CD14-positive monocyte (primary cell): ENCODE measurements at regions not wholly inside any gene's neighbourhood (a gene's known extent, or its start where the extent isn't known, plus 50 kb on each side); places are given as distances from the start of the nearest gene placed in this dataset.

Source experiments
- DNase-seq, 3 donors: peaks; one replicate each; pipeline ENCODE4 v3.0.0-alpha.2; 2011 to 2022
- H2AFZ ChIP-seq: 2 replicates; pipeline ENCODE4 v1.6.0; 2012; ENCODE audit warnings: mild to moderate bottlenecking, low read depth, low read length, inconsistent platforms; ENCODE audit not compliant: insufficient read depth, poor library complexity, severe bottlenecking
- H3K27ac ChIP-seq, 2 donors: 1 replicate in 1 of 2; 2 replicates in 1 of 2; pipeline ENCODE4 v1.5.1; 2012 to 2013; ENCODE audit warnings: low read length in 2 of 2, control low read depth in 1 of 2, inconsistent platforms in 1 of 2, low read depth in 1 of 2, mild to moderate bottlenecking in 1 of 2
- H3K27me3 ChIP-seq, 2 donors: one replicate each; pipeline versions ENCODE4 v1.6.0 to v1.6.1; 2011 to 2013; ENCODE audit warnings: low read length in 2 of 2; ENCODE audit not compliant: control insufficient read depth in 2 of 2, insufficient read depth in 2 of 2
- H3K36me3 ChIP-seq, 2 donors: replicated peaks in 1 of 2; 1 replicate in 1 of 2; 2 replicates in 1 of 2; pipeline versions ENCODE4 v1.5.1 to v1.6.1; 2012 to 2013; ENCODE audit warnings: low read length in 2 of 2, control low read depth in 1 of 2, inconsistent platforms in 1 of 2, mild to moderate bottlenecking in 1 of 2; ENCODE audit not compliant: insufficient read depth in 2 of 2, control insufficient read depth in 1 of 2
- H3K4me1 ChIP-seq, 2 donors: 1 replicate in 1 of 2; 2 replicates in 1 of 2; pipeline versions ENCODE4 v1.5.1 to v1.6.1; 2012 to 2013; ENCODE audit warnings: low read length in 2 of 2, control low read depth in 1 of 2, inconsistent platforms in 1 of 2, mild to moderate bottlenecking in 1 of 2, moderate library complexity in 1 of 2; ENCODE audit not compliant: insufficient read depth in 2 of 2, control insufficient read depth in 1 of 2
- H3K4me2 ChIP-seq: replicated peaks from 2 replicates; pipeline ENCODE3; 2012; ENCODE audit warnings: low read length, moderate library complexity, mild to moderate bottlenecking; ENCODE audit not compliant: poor library complexity, severe bottlenecking; ENCODE audit errors: extremely low read depth
- H3K4me3 ChIP-seq, 3 experiments: fragments of 200-600 bp in 1 of 3; sonication (generic) in 1 of 3; replicated peaks in 1 of 3; 1 replicate in 2 of 3; 2 replicates in 1 of 3; pipeline ENCODE4 v1.5.1; 2011 to 2013; ENCODE audit warnings: low read length in 3 of 3, mild to moderate bottlenecking in 3 of 3, control low read depth in 2 of 3, low read depth in 2 of 3, inconsistent platforms in 1 of 3, moderate library complexity in 1 of 3
- H3K79me2 ChIP-seq: 2 replicates; pipeline ENCODE4 v1.6.0; 2012; ENCODE audit warnings: mild to moderate bottlenecking, control low read depth, inconsistent platforms, low read length, moderate library complexity; ENCODE audit not compliant: insufficient read depth
- H3K9ac ChIP-seq: 2 replicates; pipeline ENCODE4 v1.6.0; 2017; ENCODE audit warnings: low read length, mild to moderate bottlenecking; ENCODE audit not compliant: insufficient read depth, poor library complexity, severe bottlenecking
- H3K9me3 ChIP-seq, 2 donors: replicated peaks in 1 of 2; 1 replicate in 1 of 2; 2 replicates in 1 of 2; pipeline versions ENCODE4 v1.5.1 to v1.6.1; 2012 to 2013; ENCODE audit warnings: low read length in 2 of 2, control low read depth in 1 of 2; ENCODE audit not compliant: control insufficient read depth in 1 of 2, insufficient read depth in 1 of 2
- H4K20me1 ChIP-seq: 2 replicates; pipeline ENCODE4 v1.6.0; 2012; ENCODE audit warnings: mild to moderate bottlenecking, low read length, control low read depth, moderate library complexity; ENCODE audit not compliant: insufficient read depth
- H3K27ac Mint-ChIP-seq, 7 donors: one replicate each; pipeline ENCODE4 v1.8.0; 2020; ENCODE audit warnings: mild to moderate bottlenecking in 7 of 7, mixed read lengths in 7 of 7, moderate library complexity in 6 of 7, inconsistent platforms in 2 of 7
- H3K27me3 Mint-ChIP-seq, 3 donors: one replicate each; pipeline ENCODE4 v1.8.0; 2021 to 2022; ENCODE audit warnings: low read depth in 3 of 3, mild to moderate bottlenecking in 3 of 3, mixed read lengths in 3 of 3, moderate library complexity in 3 of 3, inconsistent platforms in 1 of 3
- H3K36me3 Mint-ChIP-seq, 2 donors: one replicate each; pipeline ENCODE4 v1.8.0; 2020; ENCODE audit warnings: mixed read lengths in 2 of 2, inconsistent platforms in 1 of 2, mild to moderate bottlenecking in 1 of 2
- H3K4me1 Mint-ChIP-seq: one replicate; pipeline ENCODE4 v1.8.0; 2020; ENCODE audit warnings: mild to moderate bottlenecking, mixed read lengths
- H3K4me3 Mint-ChIP-seq, 2 donors: one replicate each; pipeline ENCODE4 v1.8.0; 2020; ENCODE audit warnings: mild to moderate bottlenecking in 2 of 2, mixed read lengths in 2 of 2, moderate library complexity in 1 of 2
- H3K9me3 Mint-ChIP-seq, 7 donors: one replicate each; pipeline ENCODE4 v1.8.0; 2020 to 2022; ENCODE audit warnings: mixed read lengths in 7 of 7, mild to moderate bottlenecking in 6 of 7, moderate library complexity in 6 of 7, inconsistent platforms in 2 of 7
- WGBS: methylation state at CpG from one replicate; pipeline ENCODE4 v1.1.5; 2013; ENCODE audit warnings: missing lambda C conversion rate; ENCODE audit not compliant: insufficient coverage; 5-methylcytosine and 5-hydroxymethylcytosine counted together
- intact Hi-C, 2 donors: fragments of 100-400 bp; cut with micrococcal nuclease; formaldehyde crosslinking; loops; one replicate each; pipeline versions ENCODE4 v1.15.0 to v1.15.1; 2023
- TF ChIP-seq, protein P1 (sequence below): fragments of 200-600 bp; IDR thresholded peaks from one replicate; pipeline ENCODE4 v1.8.0; 2022; ENCODE audit warnings: antibody characterized with exemption, mild to moderate bottlenecking

DNA sequence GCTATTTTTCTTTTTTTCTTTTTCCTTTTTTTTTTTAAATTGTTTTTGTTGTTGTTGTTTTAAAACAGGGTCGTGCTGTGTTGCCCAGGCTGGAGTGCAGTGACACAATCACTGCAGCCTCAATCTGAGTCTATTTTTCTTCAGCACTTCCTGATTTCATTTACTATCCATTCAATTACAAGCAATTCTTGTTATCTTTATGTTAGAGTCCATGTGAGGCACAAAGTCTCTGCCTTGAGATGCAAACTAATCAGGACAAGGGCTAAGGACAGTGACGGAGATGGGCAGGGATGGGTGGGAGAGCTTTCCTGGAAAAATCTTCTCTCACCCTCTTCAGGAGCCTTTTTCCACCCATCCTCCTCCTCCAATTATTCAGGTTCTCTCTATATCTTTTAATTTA, 157.3 kb upstream of the AUTS2 start:
- Mint-ChIP-seq H3K27ac (no peak overlapping the region), H3K4me3 (no peak overlapping the region), H3K4me1 (no peaks in the 10 kb centered on the region), H3K9me3 (peaks cover 5 to 32% (median 17%) of the 10 kb centered on the region in 7 donors), H3K36me3 (no peaks in the 10 kb centered on the region), H3K27me3 (peaks cover 0 to 2% (median 1%) of the 10 kb centered on the region in 3 donors)
- Histone ChIP-seq H3K4me3 (no peak overlapping the region), H3K4me1 (no peaks in the 10 kb centered on the region), H3K9me3 (peaks cover 0 to 8% of the 10 kb centered on the region in 2 donors), H4K20me1 (no peaks in the 10 kb centered on the region), H2AFZ (no peak overlapping the region), H3K36me3 (no peaks in the 10 kb centered on the region), H3K9ac (no peak overlapping the region), H3K79me2 (no peaks in the 10 kb centered on the region), H3K4me2 (no peak overlapping the region), H3K27ac (no peak overlapping the region), H3K27me3 (no peaks in the 10 kb centered on the region)
- intact Hi-C loops: no loop called here
- TF ChIP-seq, protein P1, sequence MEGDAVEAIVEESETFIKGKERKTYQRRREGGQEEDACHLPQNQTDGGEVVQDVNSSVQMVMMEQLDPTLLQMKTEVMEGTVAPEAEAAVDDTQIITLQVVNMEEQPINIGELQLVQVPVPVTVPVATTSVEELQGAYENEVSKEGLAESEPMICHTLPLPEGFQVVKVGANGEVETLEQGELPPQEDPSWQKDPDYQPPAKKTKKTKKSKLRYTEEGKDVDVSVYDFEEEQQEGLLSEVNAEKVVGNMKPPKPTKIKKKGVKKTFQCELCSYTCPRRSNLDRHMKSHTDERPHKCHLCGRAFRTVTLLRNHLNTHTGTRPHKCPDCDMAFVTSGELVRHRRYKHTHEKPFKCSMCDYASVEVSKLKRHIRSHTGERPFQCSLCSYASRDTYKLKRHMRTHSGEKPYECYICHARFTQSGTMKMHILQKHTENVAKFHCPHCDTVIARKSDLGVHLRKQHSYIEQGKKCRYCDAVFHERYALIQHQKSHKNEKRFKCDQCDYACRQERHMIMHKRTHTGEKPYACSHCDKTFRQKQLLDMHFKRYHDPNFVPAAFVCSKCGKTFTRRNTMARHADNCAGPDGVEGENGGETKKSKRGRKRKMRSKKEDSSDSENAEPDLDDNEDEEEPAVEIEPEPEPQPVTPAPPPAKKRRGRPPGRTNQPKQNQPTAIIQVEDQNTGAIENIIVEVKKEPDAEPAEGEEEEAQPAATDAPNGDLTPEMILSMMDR: no peak
- no peak for DNase-seq
- WGBS: no CpG with 5 or more reads among the region's 2 CpGs

DNA sequence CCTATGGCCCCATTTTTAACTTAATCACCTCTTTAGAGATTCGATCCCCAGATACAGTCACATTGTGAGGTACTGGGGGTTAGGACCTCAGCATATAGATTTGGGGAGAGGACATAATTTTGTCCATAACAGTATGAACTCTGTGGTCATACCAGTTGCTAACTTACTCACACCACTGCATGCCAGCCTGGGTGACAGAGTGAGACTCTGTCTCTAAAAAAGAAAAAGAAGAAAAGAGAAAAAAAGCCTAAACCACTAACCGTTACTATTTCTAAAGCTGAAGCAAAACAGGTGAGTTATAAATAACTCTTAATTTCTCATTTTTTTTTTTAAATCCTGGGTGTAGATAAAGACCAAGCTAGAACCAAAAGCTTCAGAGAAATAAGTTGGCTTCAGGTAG, 155.1 kb upstream of the AUTS2 start:
- H3K27ac Mint-ChIP-seq: peak overlapping the region in 1 of 7 donors; percentile 58

More for the DNA sequence above, 155.1 kb upstream of the AUTS2 start:
- no peaks in the 10 kb centered on the region for H3K4me1 Mint-ChIP-seq
- no peak for DNase-seq
- H3K36me3 Mint-ChIP-seq: no peaks in the 10 kb centered on the region
- WGBS: no CpG with 5 or more reads among the region's 2 CpGs
- H3K4me1 ChIP-seq: no peaks in the 10 kb centered on the region
- TF ChIP-seq, protein P1: no peak
- no peaks in the 10 kb centered on the region for H3K36me3 ChIP-seq
- no peak overlapping the region for H3K4me3 Mint-ChIP-seq
- no peak overlapping the region for H3K9ac ChIP-seq
- no peak overlapping the region for H3K27ac ChIP-seq
- H3K9me3 ChIP-seq: peaks cover 0 to 8% of the 10 kb centered on the region in 2 donors
- H3K79me2 ChIP-seq: no peaks in the 10 kb centered on the region
- H2AFZ ChIP-seq: no peak overlapping the region
- no peaks in the 10 kb centered on the region for H4K20me1 ChIP-seq
- intact Hi-C loops: no loop called here
- no peaks in the 10 kb centered on the region for H3K27me3 ChIP-seq
- peaks cover 5 to 32% (median 17%) of the 10 kb centered on the region in 7 donors for H3K9me3 Mint-ChIP-seq
- H3K27me3 Mint-ChIP-seq: peaks cover 0 to 2% (median 0%) of the 10 kb centered on the region in 3 donors
- no peak overlapping the region for H3K4me3 ChIP-seq
- no peak overlapping the region for H3K4me2 ChIP-seq
